Smooth muscle cell (in vitro differentiated cells): ENCODE measurements at regions not wholly inside any gene's neighbourhood (a gene's known extent, or its start where the extent isn't known, plus 50 kb on each side); places are given as distances from the start of the nearest gene placed in this dataset.

ENCODE experiments used
- DNase-seq: peaks from one replicate; lab custom pipeline; 2025; ENCODE audit not compliant: unreplicated experiment; lab: John Stamatoyannopoulos, UW
- H2AFZ ChIP-seq: fragments of 200-600 bp; sonication (generic); 2 replicates; pipeline ENCODE4 v1.6.0; 2016; ENCODE audit warnings: antibody characterized with exemption, low read depth, mild to moderate bottlenecking
- H3F3A ChIP-seq: fragments of 200-600 bp; sonication (generic); 2 replicates; pipeline ENCODE4 v1.6.0; 2017; ENCODE audit warnings: antibody characterized with exemption, low read depth
- H3K27ac ChIP-seq: fragments of 200-600 bp; sonication (generic); 2 replicates; pipeline ENCODE4 v1.5.1; 2016; ENCODE audit warnings: low read depth, mild to moderate bottlenecking
- H3K27me3 ChIP-seq: fragments of 200-600 bp; sonication (generic); 2 replicates; pipeline ENCODE4 v1.6.1; 2016; ENCODE audit warnings: low read depth, mild to moderate bottlenecking
- H3K36me3 ChIP-seq: fragments of 200-600 bp; sonication (generic); 2 replicates; pipeline ENCODE4 v1.5.1; 2016; ENCODE audit warnings: low read depth
- H3K4me1 ChIP-seq: fragments of 200-600 bp; sonication (generic); 2 replicates; pipeline ENCODE4 v1.5.1; 2016; ENCODE audit warnings: low read depth
- H3K4me2 ChIP-seq: fragments of 200-600 bp; sonication (generic); 2 replicates; pipeline ENCODE4 v1.6.0; 2016; ENCODE audit warnings: mild to moderate bottlenecking
- H3K4me3 ChIP-seq: fragments of 200-600 bp; sonication (generic); 2 replicates; pipeline ENCODE4 v1.5.1; 2016; ENCODE audit warnings: mild to moderate bottlenecking
- H3K79me2 ChIP-seq: fragments of 200-600 bp; sonication (generic); 2 replicates; pipeline ENCODE4 v1.6.0; 2016; ENCODE audit warnings: low read depth, mild to moderate bottlenecking
- H3K9ac ChIP-seq: fragments of 200-600 bp; sonication (generic); 2 replicates; pipeline ENCODE4 v1.6.0; 2016; ENCODE audit warnings: low read depth
- H3K9me3 ChIP-seq: fragments of 200-600 bp; sonication (generic); replicated peaks from 2 replicates; pipeline ENCODE4 v1.5.1; 2016; ENCODE audit warnings: low read depth
- H4K20me1 ChIP-seq: fragments of 200-600 bp; sonication (generic); 2 replicates; pipeline ENCODE4 v1.6.0; 2016; ENCODE audit warnings: low read depth
- CTCF ChIP-seq: fragments of 200-600 bp; sonication (generic); IDR thresholded peaks from 2 replicates; pipeline ENCODE4 v1.5.1; 2017; ENCODE audit warnings: borderline replicate concordance, mild to moderate bottlenecking, antibody characterized with exemption; ENCODE audit not compliant: insufficient read depth, poor library complexity, severe bottlenecking
- WGBS: methylation state at CpG from one replicate; pipeline ENCODE4 v1.1.7; 2016; ENCODE audit warnings: low lambda C conversion rate; 5-methylcytosine and 5-hydroxymethylcytosine counted together

DNA sequence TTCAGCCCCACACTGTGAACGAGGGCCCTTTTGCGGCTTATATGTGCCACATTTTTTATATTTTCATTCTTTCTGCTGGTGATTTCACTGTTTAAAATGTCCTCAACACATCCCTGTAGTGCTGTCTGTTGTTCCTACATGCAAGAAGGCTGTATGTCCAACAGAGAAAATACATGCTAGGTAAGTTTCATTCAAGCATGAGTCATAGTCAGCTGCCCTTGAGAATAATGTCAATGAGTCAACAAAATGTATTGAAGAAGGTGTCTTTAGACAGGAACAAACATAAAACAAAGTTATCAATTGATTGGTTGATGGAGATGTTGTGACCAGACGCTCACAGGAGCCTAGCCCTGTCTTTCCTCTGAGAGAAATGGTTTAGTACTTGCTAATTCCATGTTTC, 553.4 kb downstream of the PLPP3 start:
- 83% methylated on average over 3 of the region's 3 CpGs for WGBS
- Histone ChIP-seq H3K9me3 (no peaks in the 10 kb centered on the region), H4K20me1 (no peaks in the 10 kb centered on the region)

GRCh38 chr1:56024155-56024554, 555.2 kb downstream of the PLPP3 start:
- H3K27me3 ChIP-seq: no peaks in the 10 kb centered on the region
- no peak overlapping the region for H3K27ac ChIP-seq
- H3K9me3 ChIP-seq: no peaks in the 10 kb centered on the region
- H3K4me2 ChIP-seq: no peak overlapping the region
- H3K9ac ChIP-seq: no peak overlapping the region
- H3K79me2 ChIP-seq: no peaks in the 10 kb centered on the region
- no peaks in the 10 kb centered on the region for H3F3A ChIP-seq
- no peak overlapping the region for H3K4me3 ChIP-seq
- no peaks in the 10 kb centered on the region for H3K36me3 ChIP-seq
- no peak for TF ChIP-seq CTCF
- no peak overlapping the region for H2AFZ ChIP-seq
- WGBS: 95% methylated on average over 5 of the region's 5 CpGs
- no peak for DNase-seq
- no peaks in the 10 kb centered on the region for H4K20me1 ChIP-seq
- no peaks in the 10 kb centered on the region for H3K4me1 ChIP-seq

More for the DNA sequence above, 553.4 kb downstream of the PLPP3 start:
- DNase-seq: no peak
- Histone ChIP-seq H3F3A (no peaks in the 10 kb centered on the region), H3K4me2 (no peak overlapping the region), H3K79me2 (no peaks in the 10 kb centered on the region), H3K27ac (peak overlapping the region; percentile 43), H3K9ac (no peak overlapping the region), H2AFZ (no peak overlapping the region), H3K36me3 (no peaks in the 10 kb centered on the region), H3K27me3 (no peaks in the 10 kb centered on the region), H3K4me3 (no peak overlapping the region), H3K4me1 (no peaks in the 10 kb centered on the region)
- no peak for TF ChIP-seq CTCF

DNA sequence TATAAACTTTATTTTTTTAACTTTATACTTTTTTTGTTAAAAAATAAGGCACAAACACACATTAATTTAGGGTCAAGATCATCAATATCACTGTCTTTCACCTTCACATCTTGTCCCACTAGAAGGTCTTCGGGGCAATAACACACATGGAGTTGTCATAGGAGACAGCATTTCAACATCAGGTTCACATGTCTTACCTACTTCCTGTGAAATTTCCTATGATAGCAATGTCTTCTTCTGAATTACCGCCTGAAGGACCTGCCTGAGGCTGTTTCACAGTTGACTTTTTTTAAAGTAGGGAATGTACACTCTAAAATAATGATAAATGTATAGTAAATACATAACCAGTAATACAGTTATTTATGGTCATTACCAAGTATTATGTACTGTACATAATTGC, 559.4 kb downstream of the PLPP3 start:
- Histone ChIP-seq H3K4me3 (no peak overlapping the region), H3K27ac (no peak overlapping the region), H3K4me1 (no peaks in the 10 kb centered on the region), H3F3A (no peaks in the 10 kb centered on the region), H2AFZ (no peak overlapping the region), H3K27me3 (no peaks in the 10 kb centered on the region), H4K20me1 (no peaks in the 10 kb centered on the region), H3K36me3 (no peaks in the 10 kb centered on the region), H3K9me3 (no peaks in the 10 kb centered on the region), H3K79me2 (no peaks in the 10 kb centered on the region), H3K9ac (no peak overlapping the region), H3K4me2 (no peak overlapping the region)
- DNase-seq: no peak
- 91% methylated on average over 2 of the region's 2 CpGs for WGBS
- no peak for TF ChIP-seq CTCF

DNA sequence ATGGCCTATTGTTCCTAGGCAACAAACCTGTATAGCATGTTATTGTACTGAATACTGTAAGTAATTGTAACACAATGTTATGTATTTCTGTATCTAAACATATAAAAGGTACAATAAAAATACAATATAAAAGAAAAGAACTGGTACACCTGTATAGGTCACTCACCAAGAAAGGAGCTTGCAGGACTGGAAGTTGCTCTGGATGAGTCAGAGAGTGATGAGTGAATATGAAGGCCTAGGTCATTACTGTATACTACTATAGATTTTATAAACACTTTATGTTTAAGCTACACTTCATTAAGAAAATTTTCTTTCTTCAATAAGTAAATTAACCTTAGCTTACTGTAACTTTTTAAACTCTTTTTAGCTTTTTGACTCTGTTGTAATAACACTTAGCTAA, 559.9 kb downstream of the PLPP3 start:
- H3K27me3 ChIP-seq: no peaks in the 10 kb centered on the region
- H4K20me1 ChIP-seq: no peaks in the 10 kb centered on the region

More for the DNA sequence above, 559.9 kb downstream of the PLPP3 start:
- Histone ChIP-seq H3K36me3 (no peaks in the 10 kb centered on the region), H2AFZ (no peak overlapping the region), H3K4me3 (no peak overlapping the region), H3K9me3 (no peaks in the 10 kb centered on the region), H3K4me2 (no peak overlapping the region), H3K9ac (no peak overlapping the region), H3K4me1 (no peaks in the 10 kb centered on the region), H3F3A (no peaks in the 10 kb centered on the region), H3K27ac (no peak overlapping the region), H3K79me2 (no peaks in the 10 kb centered on the region)
- TF ChIP-seq CTCF: no peak
- DNase-seq: no peak
